Liver (tissue), 8 donors: ENCODE measurements at regions not wholly inside any gene's neighbourhood (a gene's known extent, or its start where the extent isn't known, plus 50 kb on each side); places are given as distances from the start of the nearest gene placed in this dataset. TPM values are rescaled to one million over a fixed set of nuclear protein-coding genes. Genes with fewer than 3 reads are reported as not detected.
A peak's percentile ranks its signal among the peaks of the same experiment; 100 is the strongest.

Experiments
- DNase-seq: peaks from one replicate; pipeline ENCODE4 v3.0.0-alpha.2; 2017; ENCODE audit warnings: low spot score
- H3K27ac ChIP-seq, 2 donors: one replicate each; pipeline ENCODE4 v1.7.0; 2013; ENCODE audit warnings: inconsistent platforms in 2 of 2, low read length in 2 of 2, control low read depth in 1 of 2, low read depth in 1 of 2, mild to moderate bottlenecking in 1 of 2
- H3K27me3 ChIP-seq, 4 donors: one replicate each; pipeline versions ENCODE4 v1.6.1 to v1.7.0; 2013; ENCODE audit warnings: low read length in 3 of 4, inconsistent platforms in 1 of 4, mild to moderate bottlenecking in 1 of 4, moderate library complexity in 1 of 4; ENCODE audit not compliant: control insufficient read depth in 4 of 4, insufficient read depth in 4 of 4
- H3K36me3 ChIP-seq, 4 donors: one replicate each; pipeline versions ENCODE4 v1.6.1 to v1.7.0; 2013; ENCODE audit warnings: low read length in 3 of 4, mild to moderate bottlenecking in 3 of 4, low read depth in 1 of 4, moderate library complexity in 1 of 4; ENCODE audit not compliant: control insufficient read depth in 4 of 4, insufficient read depth in 3 of 4
- H3K4me1 ChIP-seq, 4 donors: one replicate each; pipeline versions ENCODE4 v1.6.1 to v1.7.0; 2013; ENCODE audit warnings: low read length in 3 of 4, mild to moderate bottlenecking in 3 of 4, moderate library complexity in 1 of 4; ENCODE audit not compliant: control insufficient read depth in 4 of 4, insufficient read depth in 4 of 4
- H3K4me3 ChIP-seq, 3 donors: one replicate each; pipeline versions ENCODE4 v1.6.1 to v1.7.0; 2013; ENCODE audit warnings: low read length in 3 of 3, control low read depth in 1 of 3, low read depth in 1 of 3, mild to moderate bottlenecking in 1 of 3
- H3K9ac ChIP-seq, 2 donors: one replicate each; pipeline ENCODE4 v1.7.0; 2013; ENCODE audit warnings: low read length in 2 of 2, mild to moderate bottlenecking in 2 of 2, moderate library complexity in 2 of 2, control low read depth in 1 of 2, low read depth in 1 of 2
- H3K9me3 ChIP-seq, 4 donors: one replicate each; pipeline versions ENCODE4 v1.6.1 to v1.7.0; 2013; ENCODE audit warnings: low read length in 3 of 4; ENCODE audit not compliant: control insufficient read depth in 4 of 4
- FOXA1 ChIP-seq: IDR thresholded peaks from 2 replicates; pipeline ENCODE4 v1.6.1; 2016; ENCODE audit warnings: antibody characterized with exemption
- HNF4A ChIP-seq, 2 donors: conservative IDR thresholded peaks; 2 replicates each; pipeline ENCODE4 v1.6.1; 2016; ENCODE audit warnings: antibody characterized with exemption in 2 of 2, mild to moderate bottlenecking in 2 of 2
- HNF4G ChIP-seq: IDR thresholded peaks from 2 replicates; pipeline ENCODE4 v1.6.1; 2016; ENCODE audit warnings: antibody characterized with exemption
- RXRA ChIP-seq, 2 donors: IDR thresholded peaks; 2 replicates each; pipeline ENCODE4 v1.6.1; 2017 to 2018; ENCODE audit warnings: antibody characterized with exemption in 2 of 2, mild to moderate bottlenecking in 1 of 2
- SP1 ChIP-seq: IDR thresholded peaks from 2 replicates; pipeline ENCODE4 v1.6.1; 2018; ENCODE audit warnings: antibody characterized with exemption, mild to moderate bottlenecking
- TAF1 ChIP-seq: conservative IDR thresholded peaks from 2 replicates; pipeline ENCODE4 v1.6.1; 2016; ENCODE audit warnings: antibody characterized with exemption, mild to moderate bottlenecking
- YY1 ChIP-seq: IDR thresholded peaks from 2 replicates; pipeline ENCODE4 v1.6.1; 2016; ENCODE audit warnings: antibody characterized with exemption, mild to moderate bottlenecking
- WGBS: extraction: QIAGEN DNeasy Blood & Tissue Kit; methylation state at CpG from one replicate; pipeline ENCODE4 v1.1.7; 2013; 5-methylcytosine and 5-hydroxymethylcytosine counted together
- small RNA-seq: library from RNA; depleted of rRNA; stranded (forward); fragments of <200 nt; gene quantifications from one replicate; pipeline ENCODE3, GENCODE V24; 2014
- TF ChIP-seq, protein P1 (sequence below): IDR thresholded peaks from 2 replicates; pipeline ENCODE4 v1.6.1; 2016; ENCODE audit warnings: antibody characterized with exemption
- TF ChIP-seq, protein P2 (sequence below): IDR thresholded peaks from 2 replicates; pipeline ENCODE4 v1.6.1; 2016; ENCODE audit warnings: antibody characterized with exemption
- donor health status: healthy.
- donor health status: healthy.
- donor health status: healthy.
- donor health status: healthy.

DNA sequence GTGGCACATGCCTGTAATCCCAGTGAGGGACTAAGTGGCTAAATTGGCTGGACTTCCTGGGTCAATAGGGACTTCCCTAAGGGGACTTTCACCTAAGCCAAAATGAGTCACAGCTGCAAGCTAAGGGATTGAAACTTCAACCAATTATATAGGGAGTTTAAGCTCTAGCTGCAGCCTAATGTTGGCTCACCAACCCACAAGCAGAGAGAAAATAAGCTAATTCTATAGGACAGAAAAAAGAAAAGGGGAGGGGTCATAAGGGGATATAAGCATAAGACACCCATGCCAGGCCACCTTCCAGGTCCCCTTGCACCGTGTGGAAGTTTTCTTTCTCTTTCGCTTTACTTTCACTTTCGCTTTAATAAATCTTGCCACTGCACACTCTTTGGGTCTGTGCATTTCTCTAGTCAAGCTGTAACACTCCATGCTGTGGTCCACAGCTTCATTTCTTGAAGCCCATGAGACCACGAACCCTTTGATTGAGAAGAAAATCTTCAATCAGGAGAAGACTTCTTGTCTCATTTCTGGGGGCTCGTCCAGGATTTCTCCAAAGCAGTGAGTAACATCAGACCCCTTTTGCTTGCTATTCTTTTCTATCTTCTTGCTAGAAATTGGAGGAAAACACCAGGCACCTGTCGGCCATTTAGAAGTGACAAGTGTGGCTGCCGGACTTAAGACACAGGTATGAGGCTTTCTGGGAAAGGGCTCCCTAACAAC is 192.3 kb downstream of the IGSF11 start:
- Histone ChIP-seq H3K4me1 (no peaks in the 10 kb centered on the region), H3K4me3 (peak overlapping the region in 1 of 3 donors; percentile 42), H3K9ac (no peak overlapping the region), H3K9me3 (peaks cover 5 to 19% (median 10%) of the 10 kb centered on the region in 4 donors), H3K27me3 (no peaks in the 10 kb centered on the region), H3K36me3 (no peaks in the 10 kb centered on the region), H3K27ac (no peak overlapping the region)
- no peak for DNase-seq
- 86% methylated on average over 7 of the region's 7 CpGs for WGBS
- TF ChIP-seq SP1, result no peak
- TF ChIP-seq, protein P1, sequence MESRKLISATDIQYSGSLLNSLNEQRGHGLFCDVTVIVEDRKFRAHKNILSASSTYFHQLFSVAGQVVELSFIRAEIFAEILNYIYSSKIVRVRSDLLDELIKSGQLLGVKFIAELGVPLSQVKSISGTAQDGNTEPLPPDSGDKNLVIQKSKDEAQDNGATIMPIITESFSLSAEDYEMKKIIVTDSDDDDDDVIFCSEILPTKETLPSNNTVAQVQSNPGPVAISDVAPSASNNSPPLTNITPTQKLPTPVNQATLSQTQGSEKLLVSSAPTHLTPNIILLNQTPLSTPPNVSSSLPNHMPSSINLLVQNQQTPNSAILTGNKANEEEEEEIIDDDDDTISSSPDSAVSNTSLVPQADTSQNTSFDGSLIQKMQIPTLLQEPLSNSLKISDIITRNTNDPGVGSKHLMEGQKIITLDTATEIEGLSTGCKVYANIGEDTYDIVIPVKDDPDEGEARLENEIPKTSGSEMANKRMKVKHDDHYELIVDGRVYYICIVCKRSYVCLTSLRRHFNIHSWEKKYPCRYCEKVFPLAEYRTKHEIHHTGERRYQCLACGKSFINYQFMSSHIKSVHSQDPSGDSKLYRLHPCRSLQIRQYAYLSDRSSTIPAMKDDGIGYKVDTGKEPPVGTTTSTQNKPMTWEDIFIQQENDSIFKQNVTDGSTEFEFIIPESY, result no peak
- peak in 1 of 2 donors; percentile 42 for TF ChIP-seq HNF4A (conservative IDR thresholded peaks at IDR 0.05)

DNA sequence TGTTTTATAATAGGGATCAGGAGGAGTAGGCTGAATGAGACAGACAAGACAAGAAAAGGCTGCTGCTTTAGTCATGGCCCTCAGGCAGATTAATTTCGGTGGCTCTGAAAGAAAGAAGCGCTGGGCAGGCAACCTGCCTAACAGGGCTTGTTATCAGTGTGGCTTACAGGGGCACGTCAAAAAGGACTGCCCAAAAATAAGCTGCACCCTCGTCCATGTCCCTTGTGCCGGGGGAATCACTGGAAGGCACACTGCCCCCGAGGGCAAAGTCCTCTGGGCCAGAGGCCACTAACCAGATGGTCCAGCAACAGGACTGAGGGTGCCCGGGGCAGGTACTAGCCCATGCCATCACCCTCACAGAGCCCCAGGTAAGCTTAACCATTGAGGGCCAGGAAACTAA is 188.5 kb downstream of the IGSF11 start:
- TF ChIP-seq HNF4A (conservative IDR thresholded peaks at IDR 0.05) (no peak), HNF4G (no peak), RXRA (IDR thresholded peaks at IDR 0.05) (no peak), FOXA1 (no peak), YY1 (no peak), TAF1 (no peak)
- TF ChIP-seq, protein P1, result no peak
- TF ChIP-seq, protein P2, sequence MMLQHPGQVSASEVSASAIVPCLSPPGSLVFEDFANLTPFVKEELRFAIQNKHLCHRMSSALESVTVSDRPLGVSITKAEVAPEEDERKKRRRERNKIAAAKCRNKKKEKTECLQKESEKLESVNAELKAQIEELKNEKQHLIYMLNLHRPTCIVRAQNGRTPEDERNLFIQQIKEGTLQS, result no peak
- Histone ChIP-seq H3K4me3 (no peak overlapping the region), H3K27me3 (no peaks in the 10 kb centered on the region), H3K4me1 (no peaks in the 10 kb centered on the region), H3K36me3 (no peaks in the 10 kb centered on the region), H3K9me3 (peaks cover 5 to 13% (median 8%) of the 10 kb centered on the region in 4 donors), H3K9ac (no peak overlapping the region), H3K27ac (no peak overlapping the region)
- WGBS, result 65% methylated on average over 7 of the region's 7 CpGs
- no peak for DNase-seq

Small RNA genes in the stretch of these regions (small RNA-seq; reads per million reads assigned to genes)
- not detected for gene MIR4447
- not detected for gene RF01884
- gene RNU5E-8P, result 0.53 reads per million, percentile 59 among the genes with 10 or more reads in this experiment
- not detected for gene RNU6-1200P
